ENCODE measurements at regions not wholly inside any gene's neighbourhood (a gene's known extent, or its start where the extent isn't known, plus 50 kb on each side); places are given as distances from the start of the nearest gene placed in this dataset.

GRCh38 chr13:61575973-61576372, 160.3 kb upstream of the PCDH20 start:
- no peak overlapping the region for H3K4me3 ChIP-seq
- DNase-seq (ENCODE audit: low read depth, low spot score) = no peak
- no peak overlapping the region for H2AFZ ChIP-seq (ENCODE audit: control insufficient read depth, low read depth, low read length)
- ChIA-PET SMC1A (ENCODE audit: uncharacterized antibody, unreplicated experiment) (interaction anchor here (1.4 kb wide), 1 partner anchor 14 kb away, joined by 3 read pairs; no protein-coding TSS in a partner anchor), RAD21 (ENCODE audit: unreplicated experiment) (no interaction called here), POLR2A (no interaction called here), CTCF (no interaction called here)
- 0% methylated on average over 1 of the region's 1 CpG for WGBS (ENCODE audit: insufficient coverage, insufficient replicate concordance, low lambda C conversion rate, missing lambda C conversion rate)
- no peak overlapping the region for H3K27ac ChIP-seq (ENCODE audit: control insufficient read depth, insufficient read depth)
- no peaks in the 10 kb centered on the region for H3K9me3 ChIP-seq (replicated peaks; ENCODE audit: control insufficient read depth, insufficient read depth, low read length)
- no peak overlapping the region for H3K9ac ChIP-seq (ENCODE audit: control insufficient read depth, insufficient read depth, low read length)
- no peak overlapping the region for H3K4me2 ChIP-seq (ENCODE audit: control insufficient read depth, insufficient read depth)
- no peaks in the 10 kb centered on the region for H3K27me3 ChIP-seq (replicated peaks in 1 of 2; ENCODE audit: control insufficient read depth in 2 of 2, insufficient read depth in 2 of 2, low read length in 1 of 2)
- no peaks in the 10 kb centered on the region for H4K20me1 ChIP-seq (ENCODE audit: control insufficient read depth, insufficient read depth)
- ATAC-seq = no peak
- no peaks in the 10 kb centered on the region for H3K4me1 ChIP-seq (ENCODE audit: control insufficient read depth, insufficient read depth, low read length)
- intact Hi-C loops (cut with micrococcal nuclease; ENCODE audit: unreplicated experiment) = no loop called here
- H3K79me2 ChIP-seq (ENCODE audit: control insufficient read depth, insufficient read depth, low read length) = no peaks in the 10 kb centered on the region
- TF ChIP-seq MYB (IDR thresholded peaks at IDR 0.05; ENCODE audit: borderline replicate concordance, low read depth, low read length) (no peak), BCL11A (IDR thresholded peaks at IDR 0.05; ENCODE audit: low read depth, low read length) (no peak), SP1 (IDR thresholded peaks at IDR 0.05; ENCODE audit: low read depth, low read length) (no peak), SMARCA5 (IDR thresholded peaks at IDR 0.05) (no peak), TCF7 (IDR thresholded peaks at IDR 0.05; ENCODE audit: borderline replicate concordance) (no peak), BMI1 (IDR thresholded peaks at IDR 0.05; ENCODE audit: borderline replicate concordance) (no peak), CHD1 (IDR thresholded peaks at IDR 0.05; ENCODE audit: low read depth, low read length) (no peak), CHD2 (IDR thresholded peaks at IDR 0.05; ENCODE audit: borderline replicate concordance, low read depth, low read length) (no peak), WRNIP1 (IDR thresholded peaks at IDR 0.05; ENCODE audit: borderline replicate concordance, low read depth, low read length) (no peak), BCLAF1 (IDR thresholded peaks at IDR 0.05) (no peak), ZNF384 (IDR thresholded peaks at IDR 0.05; ENCODE audit: borderline replicate concordance, low read depth, low read length) (no peak), MEF2B (IDR thresholded peaks at IDR 0.05; ENCODE audit: partially characterized antibody, poor library complexity, severe bottlenecking) (no peak)
- TF ChIP-seq, protein P1, sequence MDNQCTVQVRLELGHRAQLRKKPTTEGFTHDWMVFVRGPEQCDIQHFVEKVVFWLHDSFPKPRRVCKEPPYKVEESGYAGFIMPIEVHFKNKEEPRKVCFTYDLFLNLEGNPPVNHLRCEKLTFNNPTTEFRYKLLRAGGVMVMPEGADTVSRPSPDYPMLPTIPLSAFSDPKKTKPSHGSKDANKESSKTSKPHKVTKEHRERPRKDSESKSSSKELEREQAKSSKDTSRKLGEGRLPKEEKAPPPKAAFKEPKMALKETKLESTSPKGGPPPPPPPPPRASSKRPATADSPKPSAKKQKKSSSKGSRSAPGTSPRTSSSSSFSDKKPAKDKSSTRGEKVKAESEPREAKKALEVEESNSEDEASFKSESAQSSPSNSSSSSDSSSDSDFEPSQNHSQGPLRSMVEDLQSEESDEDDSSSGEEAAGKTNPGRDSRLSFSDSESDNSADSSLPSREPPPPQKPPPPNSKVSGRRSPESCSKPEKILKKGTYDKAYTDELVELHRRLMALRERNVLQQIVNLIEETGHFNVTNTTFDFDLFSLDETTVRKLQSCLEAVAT (IDR thresholded peaks at IDR 0.05) = no peak
- no TSS peak for BruUV-seq (replicated peaks)
- H3K36me3 ChIP-seq (ENCODE audit: control insufficient read depth in 2 of 2, insufficient read depth in 2 of 2, low read length in 1 of 2) = no peaks in the 10 kb centered on the region
- no peak for FAIRE-seq
- in situ Hi-C loops (cut with MboI) = no loop called here
